ENCODE measurements at regions not wholly inside any gene's neighbourhood (a gene's known extent, or its start where the extent isn't known, plus 50 kb on each side); places are given as distances from the start of the nearest gene placed in this dataset.

DNA sequence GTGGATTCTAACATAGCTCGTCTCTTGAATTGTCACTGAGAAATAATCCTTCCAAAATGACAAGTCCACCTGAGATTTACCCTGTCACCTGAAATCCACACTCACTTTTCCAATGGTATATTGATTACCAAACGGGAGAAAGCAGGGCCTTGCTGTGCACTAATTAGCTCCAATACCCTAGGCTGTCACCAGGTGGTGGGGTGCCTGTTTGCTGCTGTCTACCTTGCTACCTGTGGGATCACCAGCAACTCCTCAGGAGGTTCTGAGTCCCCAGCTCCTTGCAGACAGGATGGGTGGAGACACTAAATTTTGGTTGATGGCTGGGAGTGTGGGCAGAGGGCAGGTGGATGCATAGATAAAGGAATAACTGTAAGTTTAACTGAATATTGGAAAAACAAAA lies 237.2 kb upstream of the ZNF32 start:
- Mint-ChIP-seq H3K27ac (no peak overlapping the region), H3K27me3 (peaks cover 30% of the 10 kb centered on the region), H3K9me3 (ENCODE audit: low read depth) (no peaks in the 10 kb centered on the region), H3K36me3 (no peaks in the 10 kb centered on the region), H3K4me3 (no peak overlapping the region), H3K4me1 (no peaks in the 10 kb centered on the region)
- DNase-seq: no peak
- ATAC-seq: no peak
- CTCF ChIA-PET: no interaction called here

DNA sequence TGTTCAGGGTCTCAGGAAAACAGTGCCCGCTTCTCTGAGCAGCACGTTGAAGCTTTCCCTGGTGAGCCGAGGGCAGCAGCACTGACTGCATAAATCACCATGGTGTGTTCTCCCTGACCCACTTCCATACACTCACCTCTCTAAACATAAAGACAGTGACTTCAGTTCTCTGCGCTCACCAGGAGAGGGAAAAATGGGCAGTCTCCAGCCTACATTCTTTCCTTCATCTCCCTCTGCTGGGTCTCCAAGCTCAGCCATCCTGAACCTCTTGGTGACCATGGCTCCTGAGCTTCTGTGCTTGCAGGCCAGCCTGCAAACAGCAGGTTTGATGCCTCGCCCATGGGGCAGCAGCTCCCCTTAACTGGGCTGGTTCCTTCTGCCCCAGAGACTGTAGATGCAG lies 236.6 kb upstream of the ZNF32 start:
- Mint-ChIP-seq H3K36me3 (no peaks in the 10 kb centered on the region), H3K4me1 (no peaks in the 10 kb centered on the region), H3K9me3 (ENCODE audit: low read depth) (no peaks in the 10 kb centered on the region), H3K27ac (no peak overlapping the region), H3K4me3 (no peak overlapping the region), H3K27me3 (peaks cover 27% of the 10 kb centered on the region)
- CTCF ChIA-PET: no interaction called here
- DNase-seq (no peak), ATAC-seq (no peak)

DNA sequence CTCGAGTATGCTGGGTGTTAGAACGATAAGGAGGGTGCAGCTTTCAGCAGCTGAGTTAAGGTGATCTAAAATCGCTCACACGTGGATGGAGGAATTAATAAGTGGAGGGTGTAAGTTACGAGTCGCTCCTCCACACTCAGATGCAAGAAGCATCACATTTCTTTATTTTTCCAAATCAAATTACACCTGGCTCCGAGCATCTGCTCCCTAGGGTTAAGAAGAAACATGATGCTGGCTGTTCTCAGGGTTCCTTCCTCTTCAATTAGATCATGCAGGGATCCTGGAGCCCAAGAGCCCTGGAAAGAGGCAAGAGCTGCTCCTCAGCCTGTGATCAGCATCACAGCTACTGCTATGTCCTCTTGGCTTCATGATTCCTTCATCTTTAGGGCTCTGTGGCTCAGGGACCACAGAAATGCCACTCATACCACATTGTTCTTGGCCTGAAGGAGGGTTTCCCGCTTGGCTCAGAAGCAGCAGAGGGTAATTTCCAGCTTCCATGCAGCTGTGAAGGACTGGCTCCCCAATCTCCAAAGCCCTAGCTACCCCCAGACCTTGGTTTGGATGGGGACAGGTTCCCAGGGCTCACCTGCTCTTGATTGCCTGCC lies 235.9 kb upstream of the ZNF32 start:
- ATAC-seq (no peak), DNase-seq (no peak)
- H3K9me3 Mint-ChIP-seq (ENCODE audit: low read depth): no peaks in the 10 kb centered on the region
- H3K27ac Mint-ChIP-seq: no peak overlapping the region
- no peak overlapping the region for H3K4me3 Mint-ChIP-seq
- CTCF ChIA-PET: no interaction called here
- no peaks in the 10 kb centered on the region for H3K36me3 Mint-ChIP-seq
- peaks cover 21% of the 10 kb centered on the region for H3K27me3 Mint-ChIP-seq
- H3K4me1 Mint-ChIP-seq: no peaks in the 10 kb centered on the region

DNA sequence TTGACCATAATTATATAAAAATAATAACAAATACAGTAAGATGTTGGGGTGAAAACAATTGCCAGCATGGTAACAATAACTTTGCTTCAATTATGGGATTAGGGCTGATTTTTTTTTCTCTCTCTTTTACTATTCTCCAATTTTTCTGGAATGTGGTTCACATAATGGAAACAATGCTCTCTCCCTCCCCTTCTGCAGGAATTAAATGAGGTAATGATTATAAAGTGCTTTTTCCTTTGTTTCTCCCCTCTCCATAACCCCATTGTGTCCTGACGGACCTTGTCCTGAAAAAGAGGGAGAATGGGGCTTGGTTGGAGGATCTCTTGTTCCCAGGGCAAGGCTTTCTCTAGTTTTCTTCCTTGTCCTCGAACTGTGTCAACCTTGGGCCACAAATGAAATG lies 234.0 kb upstream of the ZNF32 start:
- H3K4me1 Mint-ChIP-seq: no peaks in the 10 kb centered on the region
- CTCF ChIA-PET: no interaction called here
- no peak overlapping the region for H3K27ac Mint-ChIP-seq
- H3K9me3 Mint-ChIP-seq (ENCODE audit: low read depth): no peaks in the 10 kb centered on the region
- peaks cover 17% of the 10 kb centered on the region for H3K27me3 Mint-ChIP-seq
- DNase-seq (no peak), ATAC-seq (no peak)
- H3K4me3 Mint-ChIP-seq: no peak overlapping the region
- no peaks in the 10 kb centered on the region for H3K36me3 Mint-ChIP-seq

DNA sequence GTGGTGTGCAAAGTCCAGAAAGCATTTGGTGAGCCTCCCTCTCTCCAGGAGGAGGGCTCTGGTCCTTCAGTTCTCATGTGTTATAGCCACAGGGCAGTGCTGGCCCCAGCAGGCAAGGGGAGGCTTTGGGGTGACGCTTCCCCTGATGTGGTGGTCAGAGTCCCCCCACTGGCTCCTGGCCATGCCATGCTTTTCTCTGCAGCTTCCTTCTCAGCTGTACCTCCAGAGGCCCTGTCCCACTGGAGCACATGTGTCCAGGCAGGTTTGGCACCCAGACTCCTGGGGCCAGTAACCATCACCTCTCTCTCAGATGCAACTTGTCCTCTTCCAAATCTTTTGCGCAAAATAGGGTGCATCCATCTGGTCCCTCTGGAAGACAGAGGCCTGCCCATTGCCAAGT lies 233.0 kb upstream of the ZNF32 start:
- CTCF ChIA-PET: no interaction called here
- Mint-ChIP-seq H3K9me3 (ENCODE audit: low read depth) (no peaks in the 10 kb centered on the region), H3K27ac (no peak overlapping the region), H3K4me1 (no peaks in the 10 kb centered on the region), H3K36me3 (no peaks in the 10 kb centered on the region), H3K4me3 (no peak overlapping the region), H3K27me3 (peaks cover 8% of the 10 kb centered on the region)
- DNase-seq: peak; percentile 28
- no peak for ATAC-seq

DNA sequence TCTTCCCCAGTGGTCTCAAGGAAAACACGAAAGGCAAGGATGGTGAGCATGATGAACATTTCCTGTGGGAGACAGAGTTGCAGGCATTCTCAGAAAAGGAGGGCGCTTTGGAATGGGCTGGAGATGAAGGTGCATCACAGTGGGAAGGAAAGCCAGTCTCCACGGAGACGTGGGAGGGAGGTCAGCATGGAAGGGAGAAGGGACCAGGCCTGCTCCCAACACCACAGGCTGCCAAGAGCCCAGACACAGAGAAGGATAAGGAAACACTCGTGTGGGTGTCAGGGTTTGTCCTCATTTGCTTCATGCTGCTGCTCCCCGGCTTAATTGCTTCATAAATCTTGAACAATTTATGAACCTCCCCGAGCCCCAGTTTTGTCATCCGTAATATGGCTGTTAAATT lies 231.5 kb upstream of the ZNF32 start:
- DNase-seq (no peak), ATAC-seq (no peak)
- Mint-ChIP-seq H3K9me3 (ENCODE audit: low read depth) (no peaks in the 10 kb centered on the region), H3K36me3 (no peaks in the 10 kb centered on the region), H3K4me3 (no peak overlapping the region), H3K4me1 (no peaks in the 10 kb centered on the region), H3K27ac (no peak overlapping the region), H3K27me3 (peaks cover 2% of the 10 kb centered on the region)
- CTCF ChIA-PET: no interaction called here

DNA sequence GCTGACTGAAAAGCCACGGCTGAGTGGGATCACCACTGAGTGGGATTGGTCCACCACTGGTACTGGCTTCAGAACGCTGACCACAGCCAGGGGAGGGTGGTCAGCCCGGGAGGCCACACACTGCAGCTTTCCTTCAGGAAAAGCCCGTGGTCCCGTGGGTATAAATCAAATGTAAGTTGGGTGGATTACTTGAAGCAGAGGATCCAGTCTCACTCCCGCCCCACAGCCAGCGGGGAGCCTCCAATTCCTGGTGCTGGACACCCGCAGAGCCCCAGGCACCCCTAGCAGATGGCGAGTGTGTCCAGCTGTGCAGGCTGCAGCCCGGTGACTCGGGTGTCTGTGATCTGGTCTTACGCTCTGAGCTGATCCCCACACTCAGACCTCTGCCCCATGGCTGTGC lies 231.1 kb upstream of the ZNF32 start:
- H3K27me3 Mint-ChIP-seq: peaks cover 2% of the 10 kb centered on the region
- H3K9me3 Mint-ChIP-seq (ENCODE audit: low read depth): no peaks in the 10 kb centered on the region
- H3K4me3 Mint-ChIP-seq: no peak overlapping the region
- no peak overlapping the region for H3K27ac Mint-ChIP-seq
- peak; percentile 29 for DNase-seq
- no peak for ATAC-seq
- no peaks in the 10 kb centered on the region for H3K36me3 Mint-ChIP-seq
- no peaks in the 10 kb centered on the region for H3K4me1 Mint-ChIP-seq
- CTCF ChIA-PET: no interaction called here

DNA sequence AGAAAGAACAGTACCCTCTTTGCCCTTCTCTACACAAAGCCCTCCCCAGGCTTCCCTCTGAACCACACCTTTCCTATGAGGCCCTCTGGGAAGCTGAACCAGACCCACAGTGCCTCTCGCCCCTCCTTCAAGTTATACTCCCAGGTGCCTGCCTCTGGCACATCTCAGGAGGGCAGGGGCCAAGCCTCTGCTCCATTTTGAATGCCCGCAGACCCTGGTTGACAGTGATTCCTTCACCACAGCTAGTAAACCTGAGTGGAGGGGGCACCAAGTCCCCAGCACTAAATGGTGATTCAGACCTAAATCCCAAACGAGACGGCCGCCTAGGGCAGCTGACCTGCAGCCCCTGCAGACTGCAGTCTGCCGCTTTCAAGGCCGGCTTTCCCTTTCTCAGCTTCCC lies 230.5 kb upstream of the ZNF32 start:
- CTCF ChIA-PET: no interaction called here
- H3K9me3 Mint-ChIP-seq (ENCODE audit: low read depth): no peaks in the 10 kb centered on the region

DNA sequence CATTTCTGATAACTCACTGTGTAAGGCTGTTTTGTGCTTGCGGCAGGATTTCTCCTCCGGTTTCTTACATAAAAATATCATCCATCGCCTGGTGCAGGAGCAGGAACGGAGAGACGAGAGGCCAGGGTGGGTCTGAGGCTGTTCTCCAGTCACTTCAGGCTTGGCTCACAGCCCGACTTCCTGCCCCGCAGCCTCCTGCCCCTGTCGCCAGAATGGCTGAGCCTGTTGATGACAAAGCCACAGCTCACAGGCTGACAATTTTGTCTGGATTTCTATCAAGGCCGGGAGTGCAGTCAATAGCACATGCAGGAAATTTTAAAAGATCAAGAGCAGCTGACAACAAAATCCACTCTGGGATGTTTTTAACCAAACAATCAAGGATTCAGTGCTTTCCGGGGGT lies 229.7 kb upstream of the ZNF32 start:
- DNase-seq (peak; percentile 34), ATAC-seq (no peak)
- H3K36me3 Mint-ChIP-seq: no peaks in the 10 kb centered on the region
- no peaks in the 10 kb centered on the region for H3K4me1 Mint-ChIP-seq
- H3K27me3 Mint-ChIP-seq: peaks cover under 1% of the 10 kb centered on the region
- no peak overlapping the region for H3K4me3 Mint-ChIP-seq
- CTCF ChIA-PET: no interaction called here
- no peaks in the 10 kb centered on the region for H3K9me3 Mint-ChIP-seq (ENCODE audit: low read depth)
- H3K27ac Mint-ChIP-seq: no peak overlapping the region

More for the DNA sequence above, 230.5 kb upstream of the ZNF32 start:
- Mint-ChIP-seq H3K4me3 (no peak overlapping the region), H3K27me3 (peaks cover 2% of the 10 kb centered on the region), H3K36me3 (no peaks in the 10 kb centered on the region), H3K4me1 (no peaks in the 10 kb centered on the region), H3K27ac (no peak overlapping the region)
- DNase-seq (peak; percentile 22), ATAC-seq (no peak)

DNA sequence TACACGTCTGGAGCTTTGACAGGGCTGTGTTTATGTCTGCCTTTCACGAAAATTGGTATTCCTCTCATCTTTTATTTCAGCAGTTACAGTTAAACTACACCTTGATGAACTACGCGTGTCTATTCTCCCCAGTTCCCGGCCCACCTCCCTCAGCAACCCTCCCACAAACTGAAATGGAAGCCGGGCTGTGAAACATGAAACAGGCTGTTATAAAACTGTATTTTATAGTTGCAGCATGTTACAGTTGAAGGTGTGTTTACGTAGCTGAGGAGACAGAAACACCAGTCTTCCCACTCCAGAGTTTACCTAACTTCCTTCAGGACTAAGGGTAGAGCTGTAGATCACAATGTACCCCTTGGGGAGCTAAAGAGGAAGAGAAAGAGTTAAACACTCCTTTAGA lies 228.3 kb upstream of the ZNF32 start:
- Mint-ChIP-seq H3K9me3 (ENCODE audit: low read depth) (no peaks in the 10 kb centered on the region), H3K27ac (no peak overlapping the region), H3K27me3 (no peaks in the 10 kb centered on the region), H3K36me3 (no peaks in the 10 kb centered on the region), H3K4me3 (no peak overlapping the region), H3K4me1 (no peaks in the 10 kb centered on the region)
- ATAC-seq (no peak), DNase-seq (no peak)
- CTCF ChIA-PET: no interaction called here

DNA sequence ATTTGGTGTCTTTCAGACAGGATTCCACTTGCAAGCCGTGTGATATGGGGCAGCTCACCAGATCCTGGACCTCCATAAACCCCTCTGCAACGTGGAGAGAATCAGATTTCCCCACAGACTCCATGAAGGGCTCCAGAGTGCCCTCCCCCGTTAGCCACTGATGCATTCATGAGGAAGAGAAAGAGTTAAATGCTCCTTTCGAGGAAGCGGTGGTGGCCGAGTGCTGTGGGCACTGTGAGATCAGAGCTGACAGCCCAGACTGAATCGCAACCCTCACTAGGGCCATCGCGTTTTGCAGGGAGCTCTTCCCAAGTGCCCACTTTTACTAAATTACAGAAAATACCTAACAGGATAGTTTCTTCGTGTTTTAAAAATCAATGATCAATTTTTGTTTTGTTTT lies 226.3 kb upstream of the ZNF32 start:
- ATAC-seq (no peak), DNase-seq (no peak)
- Mint-ChIP-seq H3K27me3 (no peaks in the 10 kb centered on the region), H3K4me1 (no peaks in the 10 kb centered on the region), H3K27ac (no peak overlapping the region), H3K9me3 (ENCODE audit: low read depth) (no peaks in the 10 kb centered on the region), H3K4me3 (no peak overlapping the region), H3K36me3 (no peaks in the 10 kb centered on the region)
- CTCF ChIA-PET: interaction anchor here (0.9 kb wide), 1 partner anchor 185 kb away, joined by 3 read pairs; no protein-coding TSS in a partner anchor

DNA sequence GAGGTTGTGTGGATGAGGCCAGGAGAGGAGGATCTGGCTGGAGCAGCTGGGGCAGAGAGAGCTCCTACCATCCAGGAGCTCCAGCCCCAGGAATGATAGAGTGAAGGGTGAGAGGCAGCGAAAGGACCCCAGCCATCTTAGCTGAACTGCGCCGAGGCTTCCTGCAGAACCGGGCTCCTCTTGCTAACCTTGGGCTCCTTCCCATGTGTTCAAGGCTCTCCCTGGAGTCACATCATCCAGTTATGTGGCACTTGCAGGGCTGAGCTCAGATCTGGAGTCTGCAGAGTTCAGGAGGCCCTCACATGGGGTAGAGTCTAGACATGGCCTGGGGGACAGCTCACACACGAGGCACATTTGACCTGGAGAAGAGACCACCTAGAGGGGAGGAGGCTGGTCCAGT lies 225.0 kb upstream of the ZNF32 start:
- ATAC-seq (no peak), DNase-seq (no peak)
- H3K9me3 Mint-ChIP-seq (ENCODE audit: low read depth): no peaks in the 10 kb centered on the region
- H3K36me3 Mint-ChIP-seq: no peaks in the 10 kb centered on the region
- H3K4me1 Mint-ChIP-seq: no peaks in the 10 kb centered on the region
- CTCF ChIA-PET: no interaction called here
- no peaks in the 10 kb centered on the region for H3K27me3 Mint-ChIP-seq
- H3K4me3 Mint-ChIP-seq: no peak overlapping the region
- no peak overlapping the region for H3K27ac Mint-ChIP-seq

DNA sequence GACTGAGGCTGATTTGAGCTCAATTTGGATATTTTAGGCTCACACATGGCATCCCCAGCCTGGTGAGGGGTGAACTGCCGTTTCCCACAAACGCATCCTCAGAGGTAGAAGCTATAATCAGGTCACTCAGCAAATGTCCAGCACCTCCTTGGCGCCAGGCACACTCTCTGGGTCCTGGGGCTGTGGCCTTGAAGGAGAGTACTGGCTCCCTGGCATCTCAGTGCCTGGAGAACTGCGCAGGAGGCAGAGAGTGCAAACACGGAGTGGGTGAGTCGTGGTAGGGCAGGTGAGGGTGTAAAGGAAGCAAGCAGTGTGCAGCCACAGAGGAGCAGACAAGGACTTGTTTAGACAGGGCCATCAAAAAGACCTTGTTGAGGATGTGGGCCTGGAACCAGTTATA lies 224.0 kb upstream of the ZNF32 start:
- no peak overlapping the region for H3K27ac Mint-ChIP-seq
- H3K27me3 Mint-ChIP-seq: no peaks in the 10 kb centered on the region
- DNase-seq (peak; percentile 22), ATAC-seq (no peak)
- H3K9me3 Mint-ChIP-seq (ENCODE audit: low read depth): no peaks in the 10 kb centered on the region
- H3K4me1 Mint-ChIP-seq: no peaks in the 10 kb centered on the region
- H3K4me3 Mint-ChIP-seq: no peak overlapping the region
- H3K36me3 Mint-ChIP-seq: no peaks in the 10 kb centered on the region
- CTCF ChIA-PET: no interaction called here

DNA sequence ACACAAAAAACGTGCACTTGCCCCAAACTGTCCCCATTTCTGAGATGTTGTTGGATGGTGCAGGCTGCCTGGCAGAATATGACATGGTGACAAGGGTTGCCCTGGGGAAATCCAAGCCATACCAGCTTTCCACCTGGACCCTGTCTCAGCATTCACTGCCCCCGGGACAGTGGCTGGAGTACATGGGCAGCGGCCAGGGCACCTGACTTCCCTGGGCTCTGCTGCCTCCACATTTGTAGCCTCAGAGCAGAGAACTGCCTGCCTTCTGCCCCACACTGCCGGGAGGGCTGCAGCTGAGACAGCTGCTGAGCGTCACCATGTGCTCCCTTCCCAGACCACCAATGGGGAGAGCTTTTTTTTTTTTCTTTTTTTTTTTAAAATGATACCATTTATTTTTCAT lies 222.9 kb upstream of the ZNF32 start:
- DNase-seq (no peak), ATAC-seq (no peak)
- Mint-ChIP-seq H3K27ac (no peak overlapping the region), H3K9me3 (ENCODE audit: low read depth) (no peaks in the 10 kb centered on the region), H3K27me3 (peaks cover 2% of the 10 kb centered on the region), H3K4me3 (no peak overlapping the region), H3K4me1 (no peaks in the 10 kb centered on the region), H3K36me3 (no peaks in the 10 kb centered on the region)
- CTCF ChIA-PET: interaction anchor here (0.8 kb wide), 1 partner anchor 182 kb away, joined by 3 read pairs; no protein-coding TSS in a partner anchor

DNA sequence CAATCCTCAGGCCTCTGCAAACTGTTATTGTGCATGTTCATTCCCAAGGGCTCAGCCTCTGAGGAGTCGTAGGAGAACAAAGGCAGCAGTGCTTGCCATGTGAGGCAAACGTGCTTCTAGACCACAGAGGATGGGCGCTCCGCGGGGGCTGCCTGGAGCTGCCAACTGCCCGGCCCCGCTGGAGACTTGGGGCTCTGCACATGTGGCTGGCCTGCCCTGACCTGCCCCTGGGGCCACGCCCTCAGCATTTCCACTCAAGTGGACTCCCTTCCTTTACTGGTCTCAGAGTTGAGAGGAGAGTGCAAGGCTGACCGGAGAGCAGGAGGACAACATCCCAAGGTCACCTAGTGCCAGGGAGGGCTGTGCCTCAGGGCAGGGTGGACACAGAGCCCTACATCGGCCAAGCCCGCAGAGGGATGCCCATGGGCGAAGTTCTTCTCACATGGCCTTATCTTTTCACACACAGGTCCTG lies 222.3 kb upstream of the ZNF32 start:
- Mint-ChIP-seq H3K27ac (no peak overlapping the region), H3K4me1 (no peaks in the 10 kb centered on the region), H3K36me3 (no peaks in the 10 kb centered on the region), H3K4me3 (no peak overlapping the region), H3K27me3 (peaks cover 2% of the 10 kb centered on the region), H3K9me3 (ENCODE audit: low read depth) (no peaks in the 10 kb centered on the region)
- DNase-seq (no peak), ATAC-seq (no peak)
- CTCF ChIA-PET: interaction anchor here (0.8 kb wide), 1 partner anchor 181 kb away, joined by 3 read pairs; no protein-coding TSS in a partner anchor
